ENCODE measurements at regions not wholly inside any gene's neighbourhood (a gene's known extent, or its start where the extent isn't known, plus 50 kb on each side); places are given as distances from the start of the nearest gene placed in this dataset.

DNA sequence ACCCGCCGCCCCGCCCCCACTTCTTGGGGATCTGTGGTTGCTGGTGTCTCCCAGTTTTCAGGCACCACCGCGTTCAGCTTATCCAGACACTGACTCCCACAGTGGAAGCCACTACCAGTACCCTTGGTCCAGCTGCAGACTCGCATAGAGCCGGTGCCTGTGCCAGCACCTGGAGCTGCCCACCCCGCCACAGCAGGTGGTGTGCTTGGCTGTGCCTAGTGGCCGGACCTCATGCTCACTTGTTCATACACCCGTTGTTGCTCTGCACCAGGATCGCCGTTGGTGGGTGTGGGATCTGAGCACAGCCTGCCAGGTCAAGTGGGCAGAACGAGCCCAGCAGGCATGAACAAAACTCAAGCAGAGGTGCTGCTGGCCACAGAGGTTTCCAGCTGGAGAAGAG, 673.2 kb downstream of the RERGL start:
- TF ChIP-seq, protein P1, sequence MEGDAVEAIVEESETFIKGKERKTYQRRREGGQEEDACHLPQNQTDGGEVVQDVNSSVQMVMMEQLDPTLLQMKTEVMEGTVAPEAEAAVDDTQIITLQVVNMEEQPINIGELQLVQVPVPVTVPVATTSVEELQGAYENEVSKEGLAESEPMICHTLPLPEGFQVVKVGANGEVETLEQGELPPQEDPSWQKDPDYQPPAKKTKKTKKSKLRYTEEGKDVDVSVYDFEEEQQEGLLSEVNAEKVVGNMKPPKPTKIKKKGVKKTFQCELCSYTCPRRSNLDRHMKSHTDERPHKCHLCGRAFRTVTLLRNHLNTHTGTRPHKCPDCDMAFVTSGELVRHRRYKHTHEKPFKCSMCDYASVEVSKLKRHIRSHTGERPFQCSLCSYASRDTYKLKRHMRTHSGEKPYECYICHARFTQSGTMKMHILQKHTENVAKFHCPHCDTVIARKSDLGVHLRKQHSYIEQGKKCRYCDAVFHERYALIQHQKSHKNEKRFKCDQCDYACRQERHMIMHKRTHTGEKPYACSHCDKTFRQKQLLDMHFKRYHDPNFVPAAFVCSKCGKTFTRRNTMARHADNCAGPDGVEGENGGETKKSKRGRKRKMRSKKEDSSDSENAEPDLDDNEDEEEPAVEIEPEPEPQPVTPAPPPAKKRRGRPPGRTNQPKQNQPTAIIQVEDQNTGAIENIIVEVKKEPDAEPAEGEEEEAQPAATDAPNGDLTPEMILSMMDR (conservative IDR thresholded peaks at IDR 0.05; ENCODE audit: low read length) = no peak
- TF ChIP-seq EZH2phosphoT487 (IDR thresholded peaks at IDR 0.05; ENCODE audit: borderline replicate concordance, low read depth, low read length) = no peak
